ENCODE measurements at regions not wholly inside any gene's neighbourhood (a gene's known extent, or its start where the extent isn't known, plus 50 kb on each side); places are given as distances from the start of the nearest gene placed in this dataset.

DNA sequence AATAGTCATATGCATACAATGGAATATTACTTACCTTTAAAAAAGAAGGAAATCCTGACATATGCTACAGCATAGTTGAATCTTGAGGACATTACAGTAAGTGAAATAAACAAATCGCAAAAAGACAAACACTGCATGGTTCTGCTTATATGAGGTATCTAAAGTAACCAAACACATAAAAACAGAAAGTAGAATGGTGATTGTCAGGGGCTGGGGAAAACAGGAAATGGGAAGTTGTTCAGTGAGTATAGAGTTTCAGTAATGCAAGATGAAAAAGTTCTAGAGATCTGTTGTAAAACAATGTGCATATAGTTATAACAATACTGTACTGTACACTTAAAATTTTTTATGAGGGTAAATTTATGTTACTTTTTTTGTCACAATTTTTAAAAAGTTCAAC, 219.4 kb downstream of the KLF5 start:
- TF ChIP-seq, protein P1, sequence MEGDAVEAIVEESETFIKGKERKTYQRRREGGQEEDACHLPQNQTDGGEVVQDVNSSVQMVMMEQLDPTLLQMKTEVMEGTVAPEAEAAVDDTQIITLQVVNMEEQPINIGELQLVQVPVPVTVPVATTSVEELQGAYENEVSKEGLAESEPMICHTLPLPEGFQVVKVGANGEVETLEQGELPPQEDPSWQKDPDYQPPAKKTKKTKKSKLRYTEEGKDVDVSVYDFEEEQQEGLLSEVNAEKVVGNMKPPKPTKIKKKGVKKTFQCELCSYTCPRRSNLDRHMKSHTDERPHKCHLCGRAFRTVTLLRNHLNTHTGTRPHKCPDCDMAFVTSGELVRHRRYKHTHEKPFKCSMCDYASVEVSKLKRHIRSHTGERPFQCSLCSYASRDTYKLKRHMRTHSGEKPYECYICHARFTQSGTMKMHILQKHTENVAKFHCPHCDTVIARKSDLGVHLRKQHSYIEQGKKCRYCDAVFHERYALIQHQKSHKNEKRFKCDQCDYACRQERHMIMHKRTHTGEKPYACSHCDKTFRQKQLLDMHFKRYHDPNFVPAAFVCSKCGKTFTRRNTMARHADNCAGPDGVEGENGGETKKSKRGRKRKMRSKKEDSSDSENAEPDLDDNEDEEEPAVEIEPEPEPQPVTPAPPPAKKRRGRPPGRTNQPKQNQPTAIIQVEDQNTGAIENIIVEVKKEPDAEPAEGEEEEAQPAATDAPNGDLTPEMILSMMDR (IDR thresholded peaks at IDR 0.05; ENCODE audit: insufficient read depth, low read depth, low read length), result no peak
- TF ChIP-seq EZH2 (IDR thresholded peaks at IDR 0.05; ENCODE audit: insufficient read depth, low read length), result no peak
